Panc1 (cell line): ENCODE measurements at regions not wholly inside any gene's neighbourhood (a gene's known extent, or its start where the extent isn't known, plus 50 kb on each side); places are given as distances from the start of the nearest gene placed in this dataset.

Source experiments
- ATAC-seq: fragments of 200-7000 bp; cut with Tn5 transposase; 2 replicates; pipeline ENCODE4 v1.9.1; 2020; ENCODE audit warnings: mild to moderate bottlenecking, moderate library complexity
- BruUV-seq: library from RNA; stranded (reverse); fragments of 400-500 nt; replicated peaks from 2 replicates; lab custom pipeline; 2021; lab: Mats Ljungman, UMichigan
- CTCF ChIA-PET: fragments of 300-600 bp; sonication (Branson Sonifier 250); formaldehyde crosslinking; loops from one replicate; lab custom pipeline; 2022; ENCODE audit warnings: antibody characterized with exemption; lab: Charles Lee
- POLR2A ChIA-PET: fragments of 300-600 bp; sonication (Branson Sonifier 250); formaldehyde crosslinking; loops from one replicate; lab custom pipeline; 2022; ENCODE audit warnings: antibody characterized with exemption; lab: Charles Lee
- DNase-seq: peaks from one replicate; pipeline ENCODE4 v3.0.0-alpha.2; 2010; ENCODE audit warnings: low read depth, low spot score
- H3K27ac ChIP-seq: 2 replicates; pipeline ENCODE4 v1.5.1; 2011; ENCODE audit warnings: mild to moderate bottlenecking, low read length, inconsistent platforms
- H3K27me3 ChIP-seq: fragments of 200-500 bp; sonication (Bioruptor generic); 2 replicates; pipeline ENCODE4 v1.6.0; 2014; ENCODE audit warnings: low read length, inconsistent platforms; ENCODE audit not compliant: control insufficient read depth, insufficient read depth
- H3K36me3 ChIP-seq: fragments of 200-500 bp; sonication (Bioruptor generic); 2 replicates; pipeline ENCODE4 v1.5.1; 2014; ENCODE audit warnings: inconsistent platforms, mild to moderate bottlenecking, low read length, moderate library complexity; ENCODE audit not compliant: control insufficient read depth, insufficient read depth
- H3K4me1 ChIP-seq: 2 replicates; pipeline ENCODE4 v1.5.1; 2011; ENCODE audit warnings: inconsistent platforms, mild to moderate bottlenecking, low read length, moderate library complexity; ENCODE audit not compliant: control insufficient read depth, insufficient read depth
- H3K4me3 ChIP-seq, 2 experiments: 2 replicates each; pipeline ENCODE4 v1.5.1; 2011 to 2012; ENCODE audit warnings: low read depth in 2 of 2, low read length in 2 of 2, mild to moderate bottlenecking in 2 of 2, inconsistent platforms in 1 of 2, moderate library complexity in 1 of 2
- H3K9me3 ChIP-seq: fragments of 200-500 bp; sonication (Bioruptor generic); 2 replicates; pipeline ENCODE4 v1.5.1; 2014; ENCODE audit warnings: low read depth, mild to moderate bottlenecking, inconsistent platforms, low read length, moderate library complexity; ENCODE audit not compliant: control insufficient read depth, insufficient read depth
- POLR2AphosphoS5 ChIP-seq: IDR thresholded peaks from 2 replicates; pipeline ENCODE4 v1.6.1; 2012; ENCODE audit warnings: mild to moderate bottlenecking, low read depth, low read length, moderate library complexity
- SIN3A ChIP-seq: IDR thresholded peaks from 2 replicates; pipeline ENCODE4 v1.6.1; 2012; ENCODE audit warnings: low read depth, mild to moderate bottlenecking, low read length, moderate library complexity, borderline replicate concordance; ENCODE audit not compliant: insufficient read depth
- TCF7L2 ChIP-seq: IDR thresholded peaks from 2 replicates; pipeline ENCODE4 v1.6.1; 2011; ENCODE audit warnings: mild to moderate bottlenecking, low read depth, low read length, inconsistent platforms
- in situ Hi-C: cut with HindIII; loops from 2 replicates; pipeline ENCODE4 v1.10.0; 2016; ENCODE audit warnings: low sequenced_read_pairs, low pct_unique_long_range_greater_than_20kb
- intact Hi-C: fragments of 100-400 bp; cut with micrococcal nuclease; formaldehyde crosslinking; loops from one replicate; pipeline ENCODE4 v1.10.0; 2022; ENCODE audit not compliant: unreplicated experiment
- TF ChIP-seq, protein P1 (sequence below), 2 experiments: IDR thresholded peaks; 2 replicates each; pipeline ENCODE4 v1.6.1; 2011 to 2012; ENCODE audit warnings: low read depth in 2 of 2, control low read depth in 1 of 2, low read length in 1 of 2, mild to moderate bottlenecking in 1 of 2, moderate library complexity in 1 of 2; ENCODE audit not compliant: insufficient read depth in 1 of 2
- TF ChIP-seq, protein P2 (sequence below): fragments of 450-650 bp; IDR thresholded peaks from 2 replicates; pipeline ENCODE4 v1.5.1; 2017; ENCODE audit warnings: mild to moderate bottlenecking

DNA sequence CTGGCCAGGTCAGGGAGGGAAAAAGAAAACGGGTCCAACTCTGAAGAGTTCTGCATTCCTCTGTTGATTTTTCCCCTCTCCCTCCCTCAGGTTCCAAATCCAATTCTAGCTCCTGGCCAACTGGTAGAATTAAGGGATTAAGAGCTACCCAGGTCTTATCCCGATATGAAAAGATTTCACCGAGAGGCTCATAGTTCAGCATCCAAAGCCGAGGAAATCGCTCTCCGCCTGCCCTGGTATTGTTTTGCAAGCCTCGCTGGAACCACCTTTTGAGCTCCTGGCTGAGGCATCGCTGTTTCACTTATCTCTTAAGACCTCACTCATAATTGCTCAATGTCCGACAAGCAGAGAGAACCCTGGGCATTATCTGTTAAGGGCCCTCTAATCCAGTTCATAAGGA, 180.4 kb downstream of the URI1 start:
- intact Hi-C loops: no loop called here
- DNase-seq (no peak), ATAC-seq (no peak)
- ChIA-PET POLR2A (no interaction called here), CTCF (no interaction called here)
- no TSS peak for BruUV-seq
- in situ Hi-C loops: no loop called here
- H3K9me3 ChIP-seq: no peaks in the 10 kb centered on the region
- no peaks in the 10 kb centered on the region for H3K4me1 ChIP-seq
- H3K27me3 ChIP-seq: peaks cover 2% of the 10 kb centered on the region; the same call in 1 of the 2 replicates
- H3K27ac ChIP-seq: no peak overlapping the region
- no peaks in the 10 kb centered on the region for H3K36me3 ChIP-seq
- no peak overlapping the region for H3K4me3 ChIP-seq
- TF ChIP-seq POLR2AphosphoS5 (no peak), TCF7L2 (no peak), SIN3A (no peak)
- TF ChIP-seq, protein P1, sequence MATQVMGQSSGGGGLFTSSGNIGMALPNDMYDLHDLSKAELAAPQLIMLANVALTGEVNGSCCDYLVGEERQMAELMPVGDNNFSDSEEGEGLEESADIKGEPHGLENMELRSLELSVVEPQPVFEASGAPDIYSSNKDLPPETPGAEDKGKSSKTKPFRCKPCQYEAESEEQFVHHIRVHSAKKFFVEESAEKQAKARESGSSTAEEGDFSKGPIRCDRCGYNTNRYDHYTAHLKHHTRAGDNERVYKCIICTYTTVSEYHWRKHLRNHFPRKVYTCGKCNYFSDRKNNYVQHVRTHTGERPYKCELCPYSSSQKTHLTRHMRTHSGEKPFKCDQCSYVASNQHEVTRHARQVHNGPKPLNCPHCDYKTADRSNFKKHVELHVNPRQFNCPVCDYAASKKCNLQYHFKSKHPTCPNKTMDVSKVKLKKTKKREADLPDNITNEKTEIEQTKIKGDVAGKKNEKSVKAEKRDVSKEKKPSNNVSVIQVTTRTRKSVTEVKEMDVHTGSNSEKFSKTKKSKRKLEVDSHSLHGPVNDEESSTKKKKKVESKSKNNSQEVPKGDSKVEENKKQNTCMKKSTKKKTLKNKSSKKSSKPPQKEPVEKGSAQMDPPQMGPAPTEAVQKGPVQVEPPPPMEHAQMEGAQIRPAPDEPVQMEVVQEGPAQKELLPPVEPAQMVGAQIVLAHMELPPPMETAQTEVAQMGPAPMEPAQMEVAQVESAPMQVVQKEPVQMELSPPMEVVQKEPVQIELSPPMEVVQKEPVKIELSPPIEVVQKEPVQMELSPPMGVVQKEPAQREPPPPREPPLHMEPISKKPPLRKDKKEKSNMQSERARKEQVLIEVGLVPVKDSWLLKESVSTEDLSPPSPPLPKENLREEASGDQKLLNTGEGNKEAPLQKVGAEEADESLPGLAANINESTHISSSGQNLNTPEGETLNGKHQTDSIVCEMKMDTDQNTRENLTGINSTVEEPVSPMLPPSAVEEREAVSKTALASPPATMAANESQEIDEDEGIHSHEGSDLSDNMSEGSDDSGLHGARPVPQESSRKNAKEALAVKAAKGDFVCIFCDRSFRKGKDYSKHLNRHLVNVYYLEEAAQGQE (IDR thresholded peaks at IDR 0.05; ENCODE audit: insufficient read depth in 1 of 2, low read depth in 2 of 2, low read length in 1 of 2): no peak
- TF ChIP-seq, protein P2, sequence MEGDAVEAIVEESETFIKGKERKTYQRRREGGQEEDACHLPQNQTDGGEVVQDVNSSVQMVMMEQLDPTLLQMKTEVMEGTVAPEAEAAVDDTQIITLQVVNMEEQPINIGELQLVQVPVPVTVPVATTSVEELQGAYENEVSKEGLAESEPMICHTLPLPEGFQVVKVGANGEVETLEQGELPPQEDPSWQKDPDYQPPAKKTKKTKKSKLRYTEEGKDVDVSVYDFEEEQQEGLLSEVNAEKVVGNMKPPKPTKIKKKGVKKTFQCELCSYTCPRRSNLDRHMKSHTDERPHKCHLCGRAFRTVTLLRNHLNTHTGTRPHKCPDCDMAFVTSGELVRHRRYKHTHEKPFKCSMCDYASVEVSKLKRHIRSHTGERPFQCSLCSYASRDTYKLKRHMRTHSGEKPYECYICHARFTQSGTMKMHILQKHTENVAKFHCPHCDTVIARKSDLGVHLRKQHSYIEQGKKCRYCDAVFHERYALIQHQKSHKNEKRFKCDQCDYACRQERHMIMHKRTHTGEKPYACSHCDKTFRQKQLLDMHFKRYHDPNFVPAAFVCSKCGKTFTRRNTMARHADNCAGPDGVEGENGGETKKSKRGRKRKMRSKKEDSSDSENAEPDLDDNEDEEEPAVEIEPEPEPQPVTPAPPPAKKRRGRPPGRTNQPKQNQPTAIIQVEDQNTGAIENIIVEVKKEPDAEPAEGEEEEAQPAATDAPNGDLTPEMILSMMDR: no peak

DNA sequence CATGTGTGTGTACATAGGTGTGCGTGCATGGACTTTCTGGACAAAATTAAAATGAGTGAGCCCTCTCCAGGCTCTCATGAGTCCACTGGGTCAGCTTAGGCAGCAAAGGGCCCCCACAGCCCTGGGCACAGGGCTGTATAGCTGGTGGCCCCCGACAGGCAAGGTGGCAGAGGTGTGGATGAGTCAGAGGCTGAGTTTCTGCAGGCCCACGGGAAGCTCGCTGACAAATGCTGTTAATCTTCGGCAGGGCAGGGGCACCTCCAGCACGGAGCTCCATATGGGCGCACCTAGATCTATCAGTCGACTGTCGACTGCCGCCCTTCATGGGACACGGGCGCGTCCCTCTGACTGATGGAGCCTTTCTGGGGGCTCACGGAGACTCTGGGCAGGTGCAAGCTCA, 181.1 kb downstream of the URI1 start:
- Histone ChIP-seq H3K27ac (no peak overlapping the region), H3K36me3 (no peaks in the 10 kb centered on the region), H3K9me3 (no peaks in the 10 kb centered on the region), H3K4me1 (no peaks in the 10 kb centered on the region), H3K27me3 (peaks cover 2% of the 10 kb centered on the region; the same call in 1 of the 2 replicates), H3K4me3 (no peak overlapping the region)
- no peak for DNase-seq
- in situ Hi-C loops (no loop called here), intact Hi-C loops (no loop called here)
- no peak for ATAC-seq
- BruUV-seq: no TSS peak
- POLR2A ChIA-PET: no interaction called here
- CTCF ChIA-PET: no interaction called here
- TF ChIP-seq SIN3A (no peak), TCF7L2 (no peak), POLR2AphosphoS5 (no peak)
- TF ChIP-seq, protein P2: no peak
- TF ChIP-seq, protein P1 (IDR thresholded peaks at IDR 0.05; ENCODE audit: insufficient read depth in 1 of 2, low read depth in 2 of 2, low read length in 1 of 2): no peak
